ENCODE measurements at regions not wholly inside any gene's neighbourhood (a gene's known extent, or its start where the extent isn't known, plus 50 kb on each side); places are given as distances from the start of the nearest gene placed in this dataset.

DNA sequence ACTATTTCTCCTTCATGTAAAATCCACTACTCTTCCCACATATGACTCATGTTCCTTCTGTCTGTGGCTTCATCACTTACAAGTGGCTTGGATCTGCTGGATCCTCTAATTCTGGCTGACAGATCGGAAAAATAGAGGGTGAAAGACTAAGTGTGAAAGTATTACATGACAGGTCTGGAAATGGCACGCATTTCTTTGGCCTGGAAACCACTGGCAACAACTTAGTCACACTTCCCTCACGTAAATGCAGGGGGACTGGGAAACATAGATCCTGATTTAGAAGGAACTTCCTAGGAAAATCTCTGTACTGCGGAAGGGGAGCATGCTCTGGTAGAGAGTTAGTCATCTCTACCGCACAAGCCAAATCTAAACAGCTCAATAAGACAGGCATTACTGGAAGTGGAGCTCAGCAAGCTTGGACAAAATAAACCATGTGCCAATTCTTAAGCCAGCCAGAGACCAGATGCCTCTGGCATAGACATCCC, 305.4 kb upstream of the PTBP2 start:
- H3K4me3 Mint-ChIP-seq: no peak overlapping the region
- intact Hi-C loops (cut with micrococcal nuclease): no loop called here
- no peak overlapping the region for H3K27ac Mint-ChIP-seq
- ChIA-PET POLR2A (no interaction called here), CTCF (no interaction called here)
- no peaks in the 10 kb centered on the region for H3K36me3 Mint-ChIP-seq (ENCODE audit: low read depth)
- no peak for DNase-seq
- no peaks in the 10 kb centered on the region for H3K4me1 Mint-ChIP-seq (ENCODE audit: low read depth)
- ATAC-seq: no peak
- TF ChIP-seq, protein P1, sequence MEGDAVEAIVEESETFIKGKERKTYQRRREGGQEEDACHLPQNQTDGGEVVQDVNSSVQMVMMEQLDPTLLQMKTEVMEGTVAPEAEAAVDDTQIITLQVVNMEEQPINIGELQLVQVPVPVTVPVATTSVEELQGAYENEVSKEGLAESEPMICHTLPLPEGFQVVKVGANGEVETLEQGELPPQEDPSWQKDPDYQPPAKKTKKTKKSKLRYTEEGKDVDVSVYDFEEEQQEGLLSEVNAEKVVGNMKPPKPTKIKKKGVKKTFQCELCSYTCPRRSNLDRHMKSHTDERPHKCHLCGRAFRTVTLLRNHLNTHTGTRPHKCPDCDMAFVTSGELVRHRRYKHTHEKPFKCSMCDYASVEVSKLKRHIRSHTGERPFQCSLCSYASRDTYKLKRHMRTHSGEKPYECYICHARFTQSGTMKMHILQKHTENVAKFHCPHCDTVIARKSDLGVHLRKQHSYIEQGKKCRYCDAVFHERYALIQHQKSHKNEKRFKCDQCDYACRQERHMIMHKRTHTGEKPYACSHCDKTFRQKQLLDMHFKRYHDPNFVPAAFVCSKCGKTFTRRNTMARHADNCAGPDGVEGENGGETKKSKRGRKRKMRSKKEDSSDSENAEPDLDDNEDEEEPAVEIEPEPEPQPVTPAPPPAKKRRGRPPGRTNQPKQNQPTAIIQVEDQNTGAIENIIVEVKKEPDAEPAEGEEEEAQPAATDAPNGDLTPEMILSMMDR (IDR thresholded peaks at IDR 0.05): no peak
- H3K9me3 Mint-ChIP-seq: no peaks in the 10 kb centered on the region
- no peaks in the 10 kb centered on the region for H3K27me3 Mint-ChIP-seq

DNA sequence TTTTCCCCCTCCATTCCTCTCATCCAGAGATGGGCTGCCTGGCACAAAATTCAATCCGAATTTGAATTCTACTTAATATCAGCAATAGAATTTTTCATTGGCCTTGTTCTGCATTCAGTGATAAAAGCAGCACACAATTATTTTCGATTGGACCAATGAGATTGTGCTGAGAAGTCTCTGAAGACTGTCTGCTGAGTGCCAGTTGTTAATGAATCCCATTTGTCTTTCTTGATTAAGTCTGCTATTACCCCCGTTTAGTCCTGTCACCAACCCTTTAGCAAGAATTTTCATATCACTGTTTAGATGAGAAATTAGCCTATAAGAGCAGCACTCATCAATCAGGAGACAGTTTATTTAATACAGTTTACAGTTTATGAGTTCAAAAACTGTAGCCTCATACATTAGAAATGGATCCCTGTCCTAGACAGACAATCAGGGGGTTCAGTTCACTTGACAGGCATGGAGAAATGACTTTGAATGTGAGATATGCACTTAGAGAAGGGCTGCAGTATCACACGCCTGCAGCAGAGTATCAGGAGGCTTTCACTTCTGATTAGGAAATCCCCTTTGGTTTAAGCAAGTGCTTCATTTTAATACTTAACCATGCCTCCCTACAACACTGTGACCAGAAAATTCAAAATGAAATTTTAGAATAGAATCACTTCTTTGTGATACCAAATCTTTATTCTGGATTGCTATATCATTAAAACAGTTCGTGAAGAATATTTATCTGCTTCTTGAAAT, 304.7 kb upstream of the PTBP2 start:
- Mint-ChIP-seq H3K27me3 (no peaks in the 10 kb centered on the region), H3K36me3 (ENCODE audit: low read depth) (no peaks in the 10 kb centered on the region), H3K4me1 (ENCODE audit: low read depth) (no peaks in the 10 kb centered on the region), H3K9me3 (no peaks in the 10 kb centered on the region), H3K4me3 (no peak overlapping the region), H3K27ac (no peak overlapping the region)
- TF ChIP-seq, protein P1 (IDR thresholded peaks at IDR 0.05): no peak
- ATAC-seq: no peak
- ChIA-PET POLR2A (no interaction called here), CTCF (no interaction called here)
- intact Hi-C loops (cut with micrococcal nuclease): no loop called here
- DNase-seq: no peak

DNA sequence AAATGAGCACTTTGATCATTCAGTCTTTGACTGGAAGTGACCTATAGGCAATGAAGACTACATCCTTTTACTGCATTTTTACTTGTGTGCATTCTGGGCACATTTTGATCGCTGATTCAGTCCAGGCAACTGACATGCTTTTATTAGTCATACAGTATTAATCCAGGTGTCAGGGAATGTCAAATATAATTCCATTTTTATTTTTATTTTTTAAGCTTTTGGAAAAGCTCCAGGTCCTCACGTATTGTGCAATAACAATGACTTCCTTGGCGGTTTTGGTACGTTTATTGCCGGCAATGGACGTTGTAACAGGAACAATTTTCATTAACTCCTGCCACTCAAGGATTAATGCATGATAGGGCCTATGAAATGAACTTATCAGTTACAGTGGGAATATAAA, 302.6 kb upstream of the PTBP2 start:
- no peaks in the 10 kb centered on the region for H3K9me3 Mint-ChIP-seq
- DNase-seq (no peak), ATAC-seq (no peak)
- TF ChIP-seq, protein P1 (IDR thresholded peaks at IDR 0.05): no peak
- no peaks in the 10 kb centered on the region for H3K36me3 Mint-ChIP-seq (ENCODE audit: low read depth)
- no peak overlapping the region for H3K4me3 Mint-ChIP-seq
- H3K27ac Mint-ChIP-seq: no peak overlapping the region
- no peaks in the 10 kb centered on the region for H3K4me1 Mint-ChIP-seq (ENCODE audit: low read depth)
- CTCF ChIA-PET: no interaction called here
- intact Hi-C loops (cut with micrococcal nuclease): no loop called here
- H3K27me3 Mint-ChIP-seq: no peaks in the 10 kb centered on the region
- POLR2A ChIA-PET: no interaction called here

DNA sequence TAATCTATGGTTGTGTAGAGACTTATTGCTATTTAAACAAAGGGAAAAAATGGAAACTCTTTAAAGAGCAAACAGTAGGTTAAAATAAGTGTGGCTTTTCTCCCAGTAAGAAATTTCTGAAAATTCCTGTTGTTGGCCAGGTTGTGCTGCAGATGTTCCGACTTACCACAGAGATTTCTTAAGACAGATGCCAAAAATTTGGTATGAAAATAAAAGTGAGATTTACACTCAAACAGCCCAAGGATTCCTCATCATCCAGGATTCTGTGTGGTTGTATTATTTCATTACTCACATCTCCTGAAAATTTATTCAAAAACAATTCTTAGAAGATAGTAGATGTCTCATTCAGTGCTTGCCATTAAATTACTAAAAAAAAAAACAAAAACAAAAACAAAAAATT, 296.7 kb upstream of the PTBP2 start:
- TF ChIP-seq, protein P1 (IDR thresholded peaks at IDR 0.05): no peak
- Mint-ChIP-seq H3K4me3 (no peak overlapping the region), H3K36me3 (ENCODE audit: low read depth) (no peaks in the 10 kb centered on the region), H3K27me3 (no peaks in the 10 kb centered on the region), H3K9me3 (no peaks in the 10 kb centered on the region), H3K4me1 (ENCODE audit: low read depth) (no peaks in the 10 kb centered on the region), H3K27ac (no peak overlapping the region)
- DNase-seq: no peak
- intact Hi-C loops (cut with micrococcal nuclease): no loop called here
- ATAC-seq: no peak
- CTCF ChIA-PET: no interaction called here
- POLR2A ChIA-PET: no interaction called here

DNA sequence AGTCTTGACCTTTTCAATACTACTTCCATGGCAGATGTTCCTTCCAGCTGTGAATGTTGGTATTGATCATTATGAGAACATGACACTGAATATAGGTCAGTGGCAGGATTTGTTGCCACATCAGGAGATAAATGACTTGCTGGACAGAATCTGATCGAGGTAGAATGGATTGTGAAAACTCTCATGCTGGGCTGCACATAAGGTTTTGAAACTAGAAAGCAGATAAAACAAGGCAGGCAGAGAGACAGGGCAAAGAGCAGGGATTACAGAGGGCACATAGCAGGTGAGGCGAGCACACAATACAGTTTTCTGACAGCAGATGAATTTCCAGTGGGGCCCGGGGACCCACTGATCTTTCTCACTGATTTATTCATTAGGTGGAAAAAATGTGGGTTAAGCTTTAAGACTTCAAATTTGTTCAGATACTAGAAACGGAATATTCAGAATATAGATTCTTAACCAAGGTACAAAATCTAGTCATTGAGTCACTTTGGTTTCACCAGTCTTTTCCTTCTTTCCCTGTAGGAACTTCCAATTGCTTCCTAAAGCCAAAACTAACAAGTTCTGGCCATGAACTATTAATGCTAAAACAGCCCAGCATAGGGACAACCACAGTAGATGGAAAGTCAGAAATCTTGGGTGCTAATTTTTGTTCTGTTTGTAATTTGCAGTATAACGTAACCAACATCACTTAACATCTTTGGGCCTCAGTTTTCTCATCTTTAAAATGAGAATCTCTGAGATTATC, 296.0 kb upstream of the PTBP2 start:
- Mint-ChIP-seq H3K4me3 (no peak overlapping the region), H3K9me3 (no peaks in the 10 kb centered on the region), H3K27me3 (no peaks in the 10 kb centered on the region), H3K36me3 (ENCODE audit: low read depth) (no peaks in the 10 kb centered on the region), H3K27ac (no peak overlapping the region), H3K4me1 (ENCODE audit: low read depth) (no peaks in the 10 kb centered on the region)
- DNase-seq: no peak
- ChIA-PET POLR2A (no interaction called here), CTCF (no interaction called here)
- intact Hi-C loops (cut with micrococcal nuclease): no loop called here
- no peak for ATAC-seq
- TF ChIP-seq, protein P1 (IDR thresholded peaks at IDR 0.05): no peak

Data from activated CD8-positive, alpha-beta T cell treated with anti-CD3 and anti-CD28 coated beads for 36 hours (primary cell).